ENCODE measurements at regions not wholly inside any gene's neighbourhood (a gene's known extent, or its start where the extent isn't known, plus 50 kb on each side); places are given as distances from the start of the nearest gene placed in this dataset.

DNA sequence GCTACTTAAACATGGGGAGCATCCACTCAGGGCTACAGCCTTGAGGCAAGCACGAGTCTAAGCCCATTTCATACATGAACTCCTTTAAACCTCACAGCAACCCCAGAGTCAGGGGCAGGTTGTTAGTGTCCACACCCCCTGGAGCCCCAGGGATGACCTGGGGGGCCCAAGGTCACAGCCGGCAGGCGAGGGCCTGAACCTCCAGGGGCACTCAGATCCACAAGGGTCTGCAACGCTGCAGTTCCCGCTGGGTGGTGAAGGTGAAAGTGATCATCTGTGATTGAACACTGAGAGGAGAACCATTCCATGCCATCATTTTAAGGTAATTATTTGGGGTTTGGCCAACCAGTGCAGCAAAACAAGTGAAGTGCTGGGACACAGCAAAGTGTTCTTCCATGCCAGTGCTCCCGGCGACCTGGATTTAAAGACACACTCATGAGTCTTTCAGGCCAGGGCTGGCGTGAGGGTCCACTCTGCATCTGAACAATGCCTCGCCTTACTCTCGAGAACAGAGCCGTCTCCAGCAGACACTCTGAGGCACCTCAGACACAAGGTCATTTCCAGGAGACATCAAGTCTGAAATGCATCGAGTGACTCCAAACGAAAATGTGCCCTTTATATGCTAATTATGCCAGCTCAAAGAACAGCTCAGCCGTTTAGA lies 61.6 kb upstream of the SNTG2 start:
- DNase-seq (no peak), ATAC-seq (ENCODE audit: low read depth in 2 of 2) (no peak)
- no peaks in the 10 kb centered on the region for H3K4me1 Mint-ChIP-seq
- H3K27me3 Mint-ChIP-seq = peaks cover 16% of the 10 kb centered on the region
- H3K4me3 Mint-ChIP-seq = no peak overlapping the region
- H3K36me3 ChIP-seq (ENCODE audit: control insufficient read depth, insufficient read depth, low read length) = no peaks in the 10 kb centered on the region
- no peaks in the 10 kb centered on the region for H3K9me3 ChIP-seq (ENCODE audit: control insufficient read depth in 2 of 2, low read length in 2 of 2)
- no peaks in the 10 kb centered on the region for H3K4me1 ChIP-seq (ENCODE audit: control insufficient read depth, insufficient read depth, low read length, poor library complexity, severe bottlenecking)
- no peak overlapping the region for H3K27ac Mint-ChIP-seq
- H3K27me3 ChIP-seq (ENCODE audit: control insufficient read depth, insufficient read depth, low read length) = no peaks in the 10 kb centered on the region
- no peak overlapping the region for H3K4me3 ChIP-seq (ENCODE audit: low read depth, low read length)
- H3K27ac ChIP-seq (ENCODE audit: insufficient read depth, low read length, poor library complexity, severe bottlenecking) = no peak overlapping the region
- peaks cover 0 to 6% (median 0%) of the 10 kb centered on the region in 7 donors for H3K9me3 Mint-ChIP-seq
- no peaks in the 10 kb centered on the region for H3K36me3 Mint-ChIP-seq

DNA sequence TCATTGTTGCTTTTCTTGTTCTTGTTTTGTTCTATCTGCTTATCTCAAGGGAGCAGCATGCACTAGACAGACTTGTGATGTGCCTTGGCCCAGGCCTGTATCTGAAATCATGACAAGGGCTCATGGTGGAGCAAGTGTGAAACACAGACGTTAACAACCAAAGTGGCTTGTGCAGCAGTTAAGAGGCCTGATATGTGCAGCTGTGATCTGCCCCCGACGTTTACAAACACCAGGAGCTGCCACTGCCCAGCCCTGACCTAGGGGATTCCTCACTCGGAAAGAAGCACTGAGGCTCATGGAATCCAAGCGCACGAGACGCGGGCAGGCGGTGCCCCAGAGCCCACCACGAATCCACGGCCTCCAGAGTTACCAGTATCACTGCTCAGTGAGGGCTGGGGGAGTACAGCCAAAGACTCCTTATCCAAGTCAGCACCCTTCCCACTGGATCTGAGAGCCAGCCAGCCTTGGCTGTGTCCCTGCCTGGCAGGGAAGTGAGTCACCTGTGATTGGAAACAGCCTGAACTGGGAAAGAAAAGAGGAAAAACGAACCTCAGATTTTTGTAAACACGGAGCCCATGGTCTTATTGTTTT lies 62.3 kb upstream of the SNTG2 start:
- H3K4me3 Mint-ChIP-seq = no peak overlapping the region

DNA sequence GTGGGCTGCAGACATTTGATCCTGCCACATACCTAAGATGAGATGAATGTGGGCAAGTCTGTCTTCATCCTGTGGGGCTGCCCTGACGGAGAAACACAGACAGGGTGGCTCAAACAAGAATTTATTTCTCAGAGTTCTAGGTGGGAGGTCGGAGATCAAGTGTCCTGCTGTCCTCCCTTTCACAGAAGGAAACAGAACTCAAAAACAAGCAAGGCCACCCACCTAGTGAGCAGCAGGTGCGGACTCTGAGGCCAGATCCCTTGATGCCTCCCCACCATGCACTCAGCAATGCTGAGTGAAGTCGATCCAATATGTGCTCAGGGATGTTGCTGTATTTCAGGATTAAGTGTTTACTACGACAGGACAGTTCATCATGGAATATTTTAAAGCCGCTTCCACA lies 63.0 kb upstream of the SNTG2 start:
- H3K27ac ChIP-seq (ENCODE audit: insufficient read depth, low read length, poor library complexity, severe bottlenecking) = no peak overlapping the region
- Mint-ChIP-seq H3K36me3 (no peaks in the 10 kb centered on the region), H3K4me1 (no peaks in the 10 kb centered on the region), H3K4me3 (no peak overlapping the region), H3K27me3 (peaks cover 16% of the 10 kb centered on the region), H3K9me3 (peaks cover 0 to 2% (median 0%) of the 10 kb centered on the region in 7 donors), H3K27ac (no peak overlapping the region)
- DNase-seq = no peak
- no peaks in the 10 kb centered on the region for H3K27me3 ChIP-seq (ENCODE audit: control insufficient read depth, insufficient read depth, low read length)
- no peak for ATAC-seq (ENCODE audit: low read depth in 2 of 2)
- no peaks in the 10 kb centered on the region for H3K36me3 ChIP-seq (ENCODE audit: control insufficient read depth, insufficient read depth, low read length)
- no peak overlapping the region for H3K4me3 ChIP-seq (ENCODE audit: low read depth, low read length)
- no peaks in the 10 kb centered on the region for H3K4me1 ChIP-seq (ENCODE audit: control insufficient read depth, insufficient read depth, low read length, poor library complexity, severe bottlenecking)
- no peaks in the 10 kb centered on the region for H3K9me3 ChIP-seq (ENCODE audit: control insufficient read depth in 2 of 2, low read length in 2 of 2)

More for the DNA sequence above, 62.3 kb upstream of the SNTG2 start:
- H3K4me3 ChIP-seq (ENCODE audit: low read depth, low read length) = no peak overlapping the region
- peaks cover 16% of the 10 kb centered on the region for H3K27me3 Mint-ChIP-seq
- ATAC-seq (ENCODE audit: low read depth in 2 of 2) = no peak
- H3K4me1 Mint-ChIP-seq = no peaks in the 10 kb centered on the region
- H3K36me3 Mint-ChIP-seq = no peaks in the 10 kb centered on the region
- H3K27me3 ChIP-seq (ENCODE audit: control insufficient read depth, insufficient read depth, low read length) = no peaks in the 10 kb centered on the region
- peaks cover 0 to 2% (median 0%) of the 10 kb centered on the region in 7 donors for H3K9me3 Mint-ChIP-seq
- H3K27ac Mint-ChIP-seq = no peak overlapping the region
- no peak overlapping the region for H3K27ac ChIP-seq (ENCODE audit: insufficient read depth, low read length, poor library complexity, severe bottlenecking)
- no peaks in the 10 kb centered on the region for H3K9me3 ChIP-seq (ENCODE audit: control insufficient read depth in 2 of 2, low read length in 2 of 2)
- DNase-seq = no peak
- no peaks in the 10 kb centered on the region for H3K4me1 ChIP-seq (ENCODE audit: control insufficient read depth, insufficient read depth, low read length, poor library complexity, severe bottlenecking)
- H3K36me3 ChIP-seq (ENCODE audit: control insufficient read depth, insufficient read depth, low read length) = no peaks in the 10 kb centered on the region

DNA sequence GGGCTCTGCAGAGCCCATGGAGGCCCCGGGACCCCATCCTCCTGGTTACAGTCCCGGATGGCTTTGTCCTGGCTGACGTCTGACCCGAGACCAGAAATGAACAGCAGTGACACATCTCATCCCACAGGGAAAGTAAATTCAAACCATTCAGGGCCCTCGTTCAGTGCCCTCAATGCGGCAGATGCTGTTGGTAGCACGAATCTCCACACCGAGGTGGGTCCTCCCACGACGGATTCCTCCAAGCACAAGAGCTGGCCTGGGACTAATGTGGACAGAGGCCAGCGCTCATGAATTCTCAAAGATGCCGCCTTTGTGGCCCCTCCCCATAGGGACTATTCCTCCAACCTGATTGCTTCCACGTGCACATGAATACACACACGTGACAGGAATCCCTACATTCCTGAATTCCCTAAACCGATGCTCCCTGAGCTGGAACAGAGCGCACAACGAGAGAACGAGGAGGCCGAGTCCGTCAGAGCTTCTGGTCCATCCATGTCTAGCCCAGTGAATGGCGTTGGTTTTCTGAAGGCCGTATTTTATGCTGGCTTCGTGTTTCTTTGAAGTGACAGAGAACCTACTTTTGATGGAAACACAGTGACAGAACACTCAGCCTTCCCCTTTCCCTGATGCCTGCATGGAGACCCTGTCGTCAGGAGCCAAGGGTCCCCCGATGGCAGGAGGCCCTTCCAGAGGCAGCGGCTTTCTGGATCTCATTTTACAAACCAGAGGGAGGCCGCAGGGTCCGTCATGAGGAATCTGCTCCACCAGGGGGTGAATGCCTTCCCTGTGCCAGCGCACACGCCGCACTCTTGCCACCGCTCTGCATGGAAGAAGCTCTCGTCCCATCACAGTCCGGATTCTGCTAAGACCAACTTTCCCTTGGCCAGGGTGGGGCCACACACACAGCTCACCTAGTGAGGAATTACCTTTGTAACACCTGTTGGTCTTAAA lies 64.3 kb upstream of the SNTG2 start:
- Mint-ChIP-seq H3K9me3 (peaks cover 0 to 2% (median 0%) of the 10 kb centered on the region in 7 donors), H3K27ac (no peak overlapping the region), H3K36me3 (no peaks in the 10 kb centered on the region), H3K4me3 (no peak overlapping the region), H3K4me1 (no peaks in the 10 kb centered on the region), H3K27me3 (peaks cover 12% of the 10 kb centered on the region)
- ATAC-seq (ENCODE audit: low read depth in 2 of 2) (no peak), DNase-seq (no peak)
- Histone ChIP-seq H3K27ac (ENCODE audit: insufficient read depth, low read length, poor library complexity, severe bottlenecking) (no peak overlapping the region), H3K9me3 (ENCODE audit: control insufficient read depth in 2 of 2, low read length in 2 of 2) (no peaks in the 10 kb centered on the region), H3K4me3 (ENCODE audit: low read depth, low read length) (no peak overlapping the region), H3K36me3 (ENCODE audit: control insufficient read depth, insufficient read depth, low read length) (no peaks in the 10 kb centered on the region), H3K4me1 (ENCODE audit: control insufficient read depth, insufficient read depth, low read length, poor library complexity, severe bottlenecking) (no peaks in the 10 kb centered on the region), H3K27me3 (ENCODE audit: control insufficient read depth, insufficient read depth, low read length) (no peaks in the 10 kb centered on the region)

DNA sequence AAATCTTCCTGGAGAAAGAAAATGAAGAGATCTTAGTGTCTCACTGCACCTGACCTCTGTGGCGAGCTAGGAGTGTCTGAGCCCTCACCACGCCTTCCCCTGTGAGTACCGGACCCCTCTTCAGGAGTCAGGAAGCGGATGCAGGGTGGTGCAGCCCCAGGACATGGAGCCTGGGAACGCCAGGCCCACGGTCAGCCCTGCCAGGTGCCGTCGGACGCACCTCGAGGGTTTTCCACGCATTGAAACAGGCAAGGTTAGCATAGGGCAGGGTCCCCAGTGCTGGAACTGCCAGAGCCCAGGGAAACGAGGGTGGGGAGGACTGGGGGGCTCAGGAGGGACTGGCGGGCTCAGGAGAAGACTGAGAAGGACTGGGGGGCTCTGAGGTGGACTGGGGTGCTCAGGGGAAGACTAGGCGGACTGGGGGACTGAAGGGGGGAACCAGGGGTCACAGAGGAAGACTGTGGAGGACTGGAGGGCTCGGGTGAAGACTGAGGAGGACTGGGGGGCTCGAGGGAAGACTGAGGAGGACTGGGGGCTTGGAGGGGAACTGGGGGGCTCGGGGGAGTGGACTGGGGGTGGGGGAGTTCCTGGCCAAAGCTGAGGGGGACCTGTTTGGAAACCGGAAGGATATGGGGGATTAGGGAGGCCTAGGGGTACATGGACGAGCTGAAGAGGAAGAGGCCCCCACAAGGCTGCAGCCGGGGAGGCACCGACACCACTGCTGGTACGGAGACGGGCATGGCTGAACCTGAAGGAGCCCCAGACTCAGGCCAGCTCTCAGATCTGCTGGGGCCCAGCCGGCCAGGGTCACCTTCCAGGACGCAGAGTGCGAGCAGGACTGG lies 65.2 kb upstream of the SNTG2 start:
- no peaks in the 10 kb centered on the region for H3K4me1 ChIP-seq (ENCODE audit: control insufficient read depth, insufficient read depth, low read length, poor library complexity, severe bottlenecking)
- DNase-seq (no peak), ATAC-seq (ENCODE audit: low read depth in 2 of 2) (no peak)
- H3K4me3 ChIP-seq (ENCODE audit: low read depth, low read length) = no peak overlapping the region
- Mint-ChIP-seq H3K4me3 (no peak overlapping the region), H3K27ac (no peak overlapping the region), H3K36me3 (no peaks in the 10 kb centered on the region), H3K9me3 (peaks cover 0 to 2% (median 0%) of the 10 kb centered on the region in 7 donors), H3K27me3 (peaks cover 9% of the 10 kb centered on the region), H3K4me1 (no peaks in the 10 kb centered on the region)
- H3K9me3 ChIP-seq (ENCODE audit: control insufficient read depth in 2 of 2, low read length in 2 of 2) = no peaks in the 10 kb centered on the region
- no peak overlapping the region for H3K27ac ChIP-seq (ENCODE audit: insufficient read depth, low read length, poor library complexity, severe bottlenecking)
- no peaks in the 10 kb centered on the region for H3K27me3 ChIP-seq (ENCODE audit: control insufficient read depth, insufficient read depth, low read length)
- no peaks in the 10 kb centered on the region for H3K36me3 ChIP-seq (ENCODE audit: control insufficient read depth, insufficient read depth, low read length)

DNA sequence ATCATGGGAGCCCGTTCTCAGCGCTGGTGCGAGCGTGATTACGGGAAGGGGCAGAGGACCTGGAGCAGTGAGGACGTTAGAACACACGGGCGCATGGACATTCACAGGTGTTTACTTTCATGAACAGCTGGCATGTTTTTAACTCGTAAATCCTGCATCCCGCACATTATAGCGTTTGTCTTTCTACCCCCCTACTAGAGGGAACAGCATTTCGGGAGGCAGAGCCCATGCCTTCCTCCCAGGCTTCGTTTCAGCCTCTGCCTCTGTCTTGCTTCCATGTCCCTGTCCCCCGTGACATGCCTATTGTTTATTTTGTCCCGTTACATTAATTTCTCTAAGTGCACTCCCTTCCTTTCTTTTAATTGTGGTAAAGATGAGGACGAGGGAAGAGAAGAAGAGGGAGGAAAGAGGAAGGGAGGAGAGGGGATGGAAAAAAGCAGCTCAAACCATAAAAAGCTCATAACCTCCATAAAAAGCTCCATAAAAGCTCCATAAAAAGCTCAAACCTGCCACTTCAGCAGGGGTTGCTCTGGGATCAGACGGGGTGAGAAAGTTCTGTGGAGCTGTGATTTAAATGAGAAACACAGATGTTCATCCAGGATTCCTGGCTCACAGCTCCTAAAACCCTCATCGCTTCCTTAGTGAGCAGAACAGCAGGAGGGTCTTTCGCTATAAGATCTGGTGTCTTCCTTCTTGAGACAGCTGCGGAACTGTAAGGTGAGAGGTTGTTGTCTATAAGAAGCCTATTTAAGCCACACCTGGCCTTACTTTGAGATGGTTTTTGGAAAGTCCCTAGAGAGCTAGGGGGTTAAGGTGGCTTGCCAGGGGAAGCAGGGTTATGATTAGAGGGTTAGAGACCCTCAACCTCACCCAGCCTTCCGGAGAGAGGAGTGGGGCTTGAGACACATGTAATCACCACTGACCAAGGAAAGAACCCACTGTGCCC lies 66.6 kb upstream of the SNTG2 start:
- Histone ChIP-seq H3K9me3 (ENCODE audit: control insufficient read depth in 2 of 2, low read length in 2 of 2) (no peaks in the 10 kb centered on the region), H3K27me3 (ENCODE audit: control insufficient read depth, insufficient read depth, low read length) (no peaks in the 10 kb centered on the region), H3K4me1 (ENCODE audit: control insufficient read depth, insufficient read depth, low read length, poor library complexity, severe bottlenecking) (no peaks in the 10 kb centered on the region), H3K4me3 (ENCODE audit: low read depth, low read length) (no peak overlapping the region), H3K36me3 (ENCODE audit: control insufficient read depth, insufficient read depth, low read length) (no peaks in the 10 kb centered on the region), H3K27ac (ENCODE audit: insufficient read depth, low read length, poor library complexity, severe bottlenecking) (no peak overlapping the region)
- Mint-ChIP-seq H3K9me3 (peaks cover 0 to 2% (median 0%) of the 10 kb centered on the region in 7 donors), H3K27ac (no peak overlapping the region), H3K4me3 (no peak overlapping the region), H3K4me1 (no peaks in the 10 kb centered on the region), H3K27me3 (peaks cover 5% of the 10 kb centered on the region), H3K36me3 (no peaks in the 10 kb centered on the region)
- ATAC-seq (ENCODE audit: low read depth in 2 of 2) (no peak), DNase-seq (no peak)
